ENCODE measurements at regions not wholly inside any gene's neighbourhood (a gene's known extent, or its start where the extent isn't known, plus 50 kb on each side); places are given as distances from the start of the nearest gene placed in this dataset.
"Not testable (repeated sequence)": the region's sequence is repeated elsewhere in the genome, so short reads cannot be mapped to it uniquely, and the experiment has no call there.

DNA sequence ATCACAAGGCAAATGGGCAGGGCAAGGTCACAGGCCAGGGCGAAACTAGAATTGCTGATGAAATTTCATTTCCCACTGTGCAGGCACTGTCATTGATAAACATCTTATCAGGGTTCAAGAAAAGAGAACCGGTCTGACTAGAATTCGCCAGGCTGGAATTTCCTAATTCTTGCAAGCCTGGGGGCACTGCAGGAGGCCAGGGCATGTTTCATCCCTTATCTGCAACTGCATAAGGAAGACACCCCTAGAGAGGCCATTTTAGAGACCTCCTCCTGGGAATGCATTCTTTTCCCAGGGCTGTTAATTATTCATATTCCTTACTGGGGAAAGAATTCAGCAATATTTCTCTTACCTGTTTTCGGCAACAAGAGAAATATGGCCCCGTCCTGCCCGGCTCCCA is 266.2 kb upstream of the CYLC2 start:
- DNase-seq (ENCODE audit: low spot score) = no peak

DNA sequence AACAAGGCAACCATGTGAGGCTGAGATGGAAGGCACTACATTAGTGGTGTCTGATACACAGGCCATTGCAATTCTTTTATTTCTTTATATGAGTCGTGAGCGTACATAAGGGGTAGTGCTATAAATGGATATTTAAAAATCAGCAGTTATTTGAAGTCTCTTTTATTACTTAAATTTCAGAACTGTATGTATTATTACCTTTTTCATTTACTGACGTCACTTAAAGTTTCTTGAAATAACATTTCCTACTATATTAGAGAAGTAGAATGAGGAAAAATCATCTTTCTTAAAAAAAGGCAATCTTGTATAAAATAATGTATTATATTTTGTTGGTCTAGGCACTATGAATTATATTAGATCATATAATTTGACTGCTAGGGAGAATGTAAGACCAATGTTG is 280.9 kb upstream of the CYLC2 start:
- no peak for DNase-seq (ENCODE audit: low spot score)

DNA sequence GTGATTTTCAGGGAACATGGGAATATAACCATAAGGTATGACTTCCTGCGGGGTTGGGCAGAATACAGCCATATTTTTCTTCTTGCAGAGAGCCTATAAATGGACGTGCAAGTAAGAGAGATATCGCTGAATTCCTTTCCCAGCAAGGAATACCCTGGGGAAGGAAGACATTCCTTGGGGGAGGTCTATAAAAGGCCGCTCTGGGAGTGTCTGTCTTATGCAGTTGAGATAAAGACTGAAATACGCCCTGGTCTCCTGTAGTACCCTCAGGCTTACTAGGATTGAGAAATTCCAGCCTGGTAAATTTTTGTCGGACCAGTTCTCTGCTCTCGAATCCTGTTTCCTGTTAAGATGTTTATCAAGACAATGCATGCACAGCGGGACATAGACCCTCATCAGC is 282.2 kb upstream of the CYLC2 start:
- DNase-seq (ENCODE audit: low spot score) = not testable (repeated sequence)

DNA sequence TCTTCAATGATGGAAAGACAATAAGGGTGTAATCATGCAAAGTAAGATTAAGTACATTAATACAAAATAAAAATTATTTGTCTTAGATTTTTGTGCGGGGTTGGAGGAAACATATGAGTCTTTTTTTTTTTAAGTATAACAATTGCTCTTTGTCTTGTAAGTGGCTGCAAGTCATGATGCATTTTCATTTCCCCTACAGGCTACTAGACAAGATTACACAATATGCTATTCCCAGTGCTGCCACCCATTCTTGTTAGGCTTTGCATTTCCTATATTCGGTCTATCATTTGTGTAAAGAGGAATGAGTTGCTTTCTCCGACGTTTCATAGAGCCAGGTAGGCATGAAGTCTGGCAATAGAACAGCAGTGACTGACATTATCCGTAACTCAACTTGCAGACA is 294.2 kb upstream of the CYLC2 start:
- no peak for DNase-seq (ENCODE audit: low spot score)

DNA sequence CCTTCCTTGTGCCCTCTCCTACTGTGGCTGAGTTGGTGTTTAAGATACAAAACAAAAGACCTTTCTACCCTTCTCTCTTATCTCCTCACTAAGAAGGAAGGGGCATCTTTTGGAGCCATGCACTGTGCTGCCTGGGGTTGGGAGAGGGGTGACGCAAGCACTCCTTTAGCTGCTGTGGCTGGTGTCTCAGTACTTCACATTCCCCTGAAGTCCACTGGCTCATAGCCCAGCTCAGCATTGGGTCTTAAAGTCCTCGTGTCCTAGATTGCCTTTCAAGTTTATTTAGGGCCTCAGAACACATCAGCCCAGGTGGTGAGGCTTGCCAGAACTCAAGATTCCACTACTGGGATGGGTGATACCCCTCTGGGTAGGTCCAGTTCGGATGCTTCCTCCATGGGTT is 325.9 kb upstream of the CYLC2 start:
- no peak for DNase-seq (ENCODE audit: low spot score)

DNA sequence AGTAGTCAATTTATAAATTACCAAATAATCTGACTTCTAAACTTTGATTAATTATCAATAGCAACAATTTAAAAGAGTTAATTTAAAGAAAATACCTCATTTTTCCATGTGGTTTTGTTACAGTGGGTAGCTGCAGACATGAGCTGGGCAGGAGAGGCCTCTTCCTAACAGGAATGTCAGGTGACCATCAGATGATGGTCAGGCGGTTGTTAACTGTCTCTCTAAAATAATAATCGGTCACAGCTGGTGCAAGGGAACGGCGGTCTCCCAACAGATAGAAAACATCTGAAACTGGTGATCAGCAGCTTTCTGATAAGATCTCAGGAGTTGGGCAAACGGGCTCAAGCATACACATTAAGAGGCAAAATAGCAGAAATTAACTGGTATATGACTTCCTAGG is 342.7 kb upstream of the CYLC2 start:
- DNase-seq (ENCODE audit: low spot score) = no peak

DNA sequence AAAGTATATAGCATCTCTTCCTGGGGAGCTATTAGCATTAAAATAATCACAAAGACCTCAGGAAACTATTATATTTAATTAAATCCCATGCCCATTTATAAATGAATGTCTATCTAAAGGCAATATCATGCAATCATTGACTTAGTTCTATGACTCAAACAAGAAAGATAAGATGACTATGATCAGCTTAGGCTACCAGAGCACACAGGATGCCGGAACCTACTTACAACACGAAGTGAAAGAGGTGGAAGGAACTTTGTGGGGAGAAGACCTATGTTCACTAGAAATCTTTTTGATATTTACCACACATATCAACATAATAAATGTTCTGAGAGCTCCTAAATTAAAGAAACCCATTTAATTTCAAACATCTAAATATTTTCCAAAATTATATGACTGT is 344.2 kb upstream of the CYLC2 start:
- DNase-seq (ENCODE audit: low spot score) = no peak

DNA sequence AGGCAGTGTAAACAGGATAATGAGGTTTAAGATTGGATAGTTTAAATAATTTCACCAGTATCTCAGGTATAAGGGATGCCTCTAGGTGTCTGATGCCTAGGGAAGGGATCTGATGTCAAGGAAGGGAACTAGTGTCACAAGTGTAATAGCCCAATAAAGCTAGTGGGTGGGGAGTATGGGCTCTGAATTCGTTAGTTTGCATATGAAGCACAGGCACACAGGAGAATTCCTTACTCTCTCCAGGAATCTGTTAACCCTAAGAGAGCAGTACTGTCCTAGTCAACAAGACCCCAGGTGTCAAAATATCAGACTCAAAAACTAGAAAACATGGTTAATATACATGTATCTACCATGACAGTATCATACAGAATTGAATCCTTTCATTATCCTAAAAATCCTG is 352.5 kb upstream of the CYLC2 start:
- no peak for DNase-seq (ENCODE audit: low spot score)

DNA sequence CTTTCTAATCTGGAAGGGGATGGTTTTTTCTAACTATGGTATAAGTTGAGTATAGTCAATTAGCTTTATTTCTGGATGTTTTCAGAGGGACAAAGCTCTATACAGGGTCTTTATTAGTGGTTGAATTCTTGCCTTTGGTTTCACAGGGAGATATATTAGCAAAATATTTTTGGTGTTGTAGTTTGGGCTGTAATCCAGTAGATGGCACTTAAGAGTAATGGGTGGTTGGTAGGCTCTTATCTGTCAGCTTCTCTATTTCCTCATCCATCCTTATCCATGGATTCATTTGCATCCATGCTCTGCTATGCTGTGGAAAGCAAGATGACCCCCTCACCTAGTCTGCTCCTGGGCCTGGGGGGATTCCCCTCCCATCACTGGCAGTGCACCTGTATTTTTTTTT is 363.6 kb upstream of the CYLC2 start:
- peak; percentile 1 for DNase-seq (ENCODE audit: low spot score)

DNA sequence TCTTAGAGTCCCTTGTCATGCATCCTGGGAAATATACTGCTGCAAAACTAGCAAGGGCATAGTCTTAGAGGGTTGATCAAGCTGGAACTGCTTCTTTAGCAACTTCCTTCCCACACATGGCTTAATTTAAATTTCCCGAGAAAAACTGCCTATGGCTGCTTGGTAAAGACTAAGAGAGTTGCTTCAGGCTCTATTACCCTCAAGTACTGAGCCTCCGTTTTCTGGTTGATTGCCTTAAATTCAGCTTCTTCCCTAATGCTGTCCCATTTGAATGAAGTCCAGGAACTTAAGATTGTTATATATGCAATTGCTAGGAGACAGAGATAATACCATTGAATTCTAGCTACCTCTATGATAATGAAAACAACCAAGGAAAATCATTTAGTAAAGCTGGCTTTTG is 385.7 kb upstream of the CYLC2 start:
- no peak for DNase-seq (ENCODE audit: low spot score)

DNA sequence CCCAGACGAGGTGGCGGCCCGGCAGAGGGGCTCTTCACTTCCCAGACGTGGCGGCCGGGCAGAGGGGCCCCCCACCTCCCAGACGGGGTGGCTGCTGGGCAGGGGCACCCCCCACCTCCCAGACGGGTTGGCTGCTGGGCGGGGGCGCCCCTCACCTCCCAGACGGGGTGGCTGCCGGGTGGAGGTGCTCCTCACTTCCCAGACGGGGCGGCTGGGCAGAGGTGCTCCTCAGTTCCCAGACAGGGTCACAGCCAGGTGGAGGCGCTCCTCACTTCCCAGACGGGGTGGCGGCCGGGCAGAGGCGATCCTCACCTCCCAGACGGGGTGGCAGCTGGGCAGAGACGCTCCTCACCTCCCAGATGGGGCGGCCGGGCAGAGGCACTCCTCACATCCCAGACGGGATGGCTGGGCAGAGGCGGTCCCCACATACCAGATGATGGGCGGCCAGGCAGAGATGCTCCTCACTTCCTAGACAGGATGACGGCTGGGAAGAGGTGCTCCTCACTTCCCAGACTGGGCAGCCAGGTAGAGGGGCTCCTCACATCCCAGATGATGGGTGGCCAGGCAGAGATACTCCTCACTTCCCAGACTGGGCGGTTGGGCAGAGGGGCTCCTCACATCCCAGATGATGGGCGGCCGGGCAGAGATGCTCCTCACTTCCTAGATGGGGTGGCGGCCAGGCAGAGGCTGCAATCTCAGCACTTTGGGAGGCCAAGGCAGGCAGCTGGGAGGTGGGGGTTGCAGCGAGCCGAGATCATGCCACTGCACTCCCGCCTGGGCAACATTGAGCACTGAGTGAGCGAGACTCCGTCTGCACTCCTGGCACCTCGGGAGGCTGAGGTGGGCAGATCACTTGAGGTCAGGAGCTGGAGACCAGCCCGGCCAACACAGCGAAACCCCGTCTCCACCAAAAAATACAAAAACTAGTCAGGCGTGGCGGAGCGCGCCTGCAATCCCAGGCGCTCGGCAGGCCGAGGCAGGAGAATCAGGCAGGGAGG is 391.6 kb upstream of the CYLC2 start:
- DNase-seq (ENCODE audit: low spot score) = not testable (repeated sequence)

DNA sequence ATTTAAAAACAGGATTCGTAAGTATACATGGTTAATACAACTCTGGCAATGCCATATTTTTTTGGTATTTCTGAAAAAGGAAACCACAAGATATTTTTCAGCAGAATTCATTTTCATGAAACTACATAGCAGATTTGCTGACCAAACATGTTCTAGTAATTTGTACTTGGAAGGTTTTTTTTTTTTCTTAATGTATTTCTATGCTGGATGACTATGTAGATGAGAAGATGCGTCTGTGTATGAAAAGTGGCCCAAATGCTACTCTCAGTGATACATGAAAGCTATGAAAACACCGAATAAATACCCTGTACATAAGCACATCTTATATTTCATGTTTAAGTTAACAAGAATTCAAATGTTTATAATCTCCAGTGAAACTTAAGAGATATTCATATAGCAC is 400.9 kb upstream of the CYLC2 start:
- no peak for DNase-seq (ENCODE audit: low spot score)

DNA sequence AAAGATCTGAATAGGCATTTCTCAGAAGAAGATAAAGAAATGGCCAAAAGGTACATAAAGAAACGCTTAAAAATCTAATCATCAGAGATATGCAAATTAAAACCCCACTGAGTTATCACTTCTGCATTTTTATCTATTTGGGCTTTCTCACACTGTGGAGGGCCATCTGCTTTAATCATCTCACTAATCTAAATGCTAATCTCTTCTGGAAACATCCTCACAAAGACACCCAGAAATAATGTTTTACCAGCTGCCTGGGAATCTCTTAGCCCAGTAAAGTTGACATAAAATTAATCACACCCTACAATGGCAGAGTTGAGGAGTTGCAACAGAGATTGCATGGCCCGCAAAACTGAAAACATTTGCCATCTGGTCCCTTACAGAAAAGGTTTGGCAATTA is 407.9 kb upstream of the CYLC2 start:
- DNase-seq (ENCODE audit: low spot score) = no peak

DNA sequence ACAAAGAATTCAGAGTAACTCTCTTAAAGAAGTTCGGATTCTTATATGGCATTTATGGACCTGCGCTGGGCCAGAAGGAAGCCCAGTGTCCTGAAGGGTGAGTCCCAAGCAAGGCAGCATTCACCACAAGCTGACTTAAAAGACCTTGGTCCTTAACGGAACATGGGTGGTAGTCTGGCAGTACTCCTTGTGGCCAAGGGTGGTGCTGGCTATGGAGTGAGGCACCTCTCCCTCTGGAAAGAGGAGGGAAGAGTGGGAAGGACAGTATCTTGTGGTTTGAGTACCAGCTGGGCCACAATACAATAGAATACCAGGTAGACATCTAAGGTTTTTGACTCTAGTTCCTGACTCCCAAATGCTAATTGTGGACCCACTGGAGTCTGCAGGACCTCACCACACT is 425.7 kb upstream of the CYLC2 start:
- DNase-seq (ENCODE audit: low spot score) = no peak

DNA sequence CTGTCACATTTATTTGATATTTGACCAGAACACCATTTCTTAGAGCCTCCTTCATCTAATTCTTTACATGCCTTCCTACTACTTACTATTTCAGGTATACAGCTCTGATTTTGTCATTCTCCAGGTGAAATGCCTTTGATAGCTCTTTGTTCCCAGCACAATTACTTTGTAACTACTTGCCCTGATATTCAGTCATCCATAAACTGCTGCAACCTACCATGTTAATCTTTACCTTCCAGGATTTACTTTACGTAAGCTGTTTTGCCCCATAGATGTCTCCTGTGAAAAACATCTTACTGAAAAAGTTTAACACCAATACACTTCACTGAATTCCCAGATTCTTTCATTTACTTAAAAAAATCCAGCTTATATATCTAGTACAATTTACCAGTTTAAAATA is 443.8 kb upstream of the CYLC2 start:
- DNase-seq (ENCODE audit: low spot score) = no peak

DNA sequence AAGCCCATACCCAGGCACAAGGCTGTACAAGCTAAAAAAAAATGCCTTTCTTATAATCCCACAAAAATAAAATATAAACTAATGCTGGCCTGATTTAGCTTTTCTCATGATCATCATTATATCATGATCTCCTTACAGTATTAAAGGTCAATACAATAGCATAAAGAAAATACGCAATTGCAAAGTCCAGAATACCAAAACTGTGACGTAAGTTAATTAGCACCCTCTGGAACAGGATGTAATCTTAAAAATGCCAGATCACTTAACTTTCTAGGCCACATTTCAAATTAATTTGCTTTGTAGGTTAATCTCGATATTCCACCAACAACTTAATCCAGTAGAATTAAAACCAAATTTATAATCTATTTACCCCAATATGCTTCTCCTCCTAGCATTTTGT is 444.2 kb upstream of the CYLC2 start:
- DNase-seq (ENCODE audit: low spot score) = no peak

DNA sequence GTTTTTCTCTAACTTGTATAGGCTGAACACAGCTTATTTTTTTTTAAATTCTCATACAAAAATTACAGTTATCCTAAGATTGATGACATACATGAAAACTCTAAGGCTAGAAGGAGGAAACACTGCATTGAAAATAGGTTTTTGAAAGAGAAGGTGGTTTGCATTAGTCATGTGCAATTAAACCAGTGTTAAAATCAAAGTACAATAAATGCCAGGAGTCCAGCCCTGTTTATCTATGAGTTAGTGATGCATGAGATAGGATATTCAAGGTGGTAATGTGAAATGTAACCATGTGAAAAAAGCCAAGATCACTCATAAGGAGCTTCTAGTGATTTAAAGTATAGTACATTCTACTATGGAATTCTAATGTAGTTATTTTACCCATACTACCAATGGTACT is 444.9 kb upstream of the CYLC2 start:
- no peak for DNase-seq (ENCODE audit: low spot score)

DNA sequence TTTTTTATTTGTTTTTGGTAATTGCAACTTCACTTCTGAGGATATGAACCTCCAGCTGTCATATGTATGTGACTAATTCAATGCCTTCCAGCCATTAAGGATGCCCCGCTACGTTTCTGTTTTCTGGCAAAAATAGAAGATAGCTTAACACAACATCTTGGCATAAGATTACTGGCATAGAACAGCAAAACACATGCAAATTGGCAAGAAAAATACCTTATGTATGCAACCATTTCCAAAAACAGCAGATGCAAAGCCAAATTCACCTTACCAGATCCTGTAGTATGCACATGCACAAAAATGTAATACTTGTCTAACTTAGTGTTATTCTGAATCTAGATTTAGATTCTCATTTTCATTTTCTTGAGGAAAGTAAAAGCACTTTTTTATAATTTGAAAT is 461.1 kb upstream of the CYLC2 start:
- DNase-seq (ENCODE audit: low spot score) = no peak

DNA sequence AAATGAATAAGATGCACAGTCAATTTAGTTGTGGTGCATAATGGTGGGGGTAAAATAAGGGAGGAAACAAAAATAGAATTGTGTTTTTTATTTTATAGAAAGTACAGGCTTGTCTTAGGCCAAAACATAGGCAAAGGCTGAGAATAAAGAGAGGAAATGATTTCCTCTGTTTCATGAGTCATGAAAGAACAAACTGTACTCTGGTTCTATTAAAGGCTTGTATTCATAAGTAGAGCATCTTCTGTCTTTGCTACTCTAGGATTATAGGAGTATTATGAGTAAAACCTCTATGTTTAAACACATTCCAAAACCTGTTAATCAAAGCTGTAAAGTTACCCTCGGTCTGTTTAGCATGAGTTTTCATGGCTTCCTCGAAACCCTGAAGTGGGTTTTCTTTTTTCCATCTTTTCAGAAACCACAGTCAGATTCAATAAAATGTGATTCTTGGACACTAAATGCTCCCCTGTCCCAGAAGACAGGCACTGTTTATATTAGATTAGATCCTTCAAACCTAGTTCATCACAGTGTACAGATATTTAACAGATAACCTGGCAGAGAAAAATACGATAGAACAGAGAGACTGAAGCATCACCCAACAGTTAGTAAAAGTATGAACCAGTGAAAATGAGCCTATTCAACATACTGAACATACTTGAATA is 473.9 kb upstream of the CYLC2 start:
- no peak for DNase-seq (ENCODE audit: low spot score)

DNA sequence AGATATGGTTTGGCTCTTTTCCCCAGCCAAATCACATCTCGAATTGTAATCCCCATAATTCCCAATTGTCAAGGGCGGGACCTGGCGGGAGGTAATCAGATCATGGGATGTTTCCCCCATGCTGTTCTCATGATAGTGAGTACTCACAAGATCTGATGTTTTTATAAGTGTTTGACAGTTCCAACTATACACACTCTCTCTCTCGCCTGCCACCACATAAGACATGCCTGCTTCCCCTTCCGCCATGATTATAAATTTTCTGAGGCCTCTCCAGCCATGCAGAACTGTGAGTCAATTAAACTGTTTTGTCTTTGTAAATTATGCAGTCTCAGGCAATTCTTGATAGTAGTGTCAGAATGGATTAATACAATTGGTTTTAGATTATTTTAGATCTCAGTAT is 475.7 kb upstream of the CYLC2 start:
- DNase-seq (ENCODE audit: low spot score) = no peak

DNA sequence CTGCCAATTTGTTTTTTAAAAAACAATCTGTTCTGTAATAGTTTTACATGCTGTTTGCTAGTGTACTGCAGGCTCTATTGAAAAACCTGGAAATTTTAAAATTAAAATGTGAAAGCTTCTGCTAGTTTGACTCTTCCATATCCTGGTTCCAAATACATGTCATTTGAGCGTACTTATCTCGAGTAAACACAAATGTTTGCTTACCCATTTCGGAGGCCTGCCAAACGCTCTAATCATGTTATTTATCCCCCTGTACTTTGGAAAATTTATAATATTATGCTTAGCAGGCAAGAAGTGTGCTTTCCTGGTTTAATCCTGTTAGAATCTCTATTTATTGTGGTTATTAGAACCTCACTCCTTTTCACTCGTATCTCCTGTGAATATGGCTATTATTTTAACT is 476.8 kb upstream of the CYLC2 start:
- DNase-seq (ENCODE audit: low spot score) = no peak

DNA sequence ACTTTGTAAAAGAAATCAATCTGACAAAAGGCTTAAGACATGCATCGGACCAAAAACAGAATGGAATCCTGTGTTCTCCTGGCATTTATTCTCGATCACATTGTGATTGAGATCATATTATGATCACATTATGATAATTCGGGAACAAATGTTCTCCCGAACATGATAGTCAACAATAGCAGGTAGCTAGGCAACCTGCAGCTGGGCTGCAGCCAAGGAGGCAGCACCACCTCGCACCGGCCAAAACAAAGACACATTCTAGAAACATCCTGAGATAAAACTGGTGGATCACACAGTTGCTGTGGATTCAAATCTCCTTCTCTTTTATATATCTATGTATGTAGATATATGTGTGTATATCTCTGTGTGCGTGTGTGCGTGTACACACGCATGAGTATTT is 480.6 kb upstream of the CYLC2 start:
- no peak for DNase-seq (ENCODE audit: low spot score)

DNA sequence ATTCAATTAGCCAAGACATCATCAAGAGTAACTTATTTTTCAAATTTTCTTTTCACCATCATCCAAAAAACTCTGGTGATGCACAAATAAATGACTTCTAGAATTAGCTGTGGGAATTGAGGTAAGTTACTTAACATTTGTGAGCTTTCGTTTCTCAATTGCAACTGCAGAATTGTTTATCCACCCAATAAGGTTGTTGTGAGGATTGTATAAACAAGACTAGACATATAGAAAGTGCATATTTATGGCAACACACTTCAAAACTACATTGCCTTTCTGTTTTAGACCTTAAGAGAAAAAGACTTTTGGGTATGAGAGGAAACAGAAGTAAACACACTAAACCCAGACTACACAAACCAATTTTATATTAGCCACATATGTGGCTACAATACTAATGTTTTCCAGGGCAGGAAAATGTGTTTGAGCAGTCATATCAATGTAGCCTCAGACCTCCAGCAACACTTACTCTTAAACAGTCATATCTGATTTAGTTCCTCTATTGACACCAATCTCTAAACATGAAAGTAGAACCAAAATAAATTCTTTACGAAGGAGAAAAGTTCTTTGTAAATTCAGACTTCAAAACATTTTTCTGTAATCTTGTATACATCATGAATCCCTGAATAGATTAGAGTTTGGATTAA is 488.0 kb upstream of the CYLC2 start:
- DNase-seq (ENCODE audit: low spot score) = no peak
